PFSK-1 (cell line): ENCODE measurements at regions not wholly inside any gene's neighbourhood (a gene's known extent, or its start where the extent isn't known, plus 50 kb on each side); places are given as distances from the start of the nearest gene placed in this dataset.

Source experiments
- FOXP2 ChIP-seq: optimal IDR thresholded peaks from 2 replicates; pipeline ENCODE3; 2011; ENCODE audit warnings: borderline replicate concordance, control low read depth, inconsistent platforms; ENCODE audit not compliant: insufficient read depth; ENCODE audit errors: extremely low read length, extremely low read depth
- POLR2AphosphoS5 ChIP-seq: IDR thresholded peaks from 2 replicates; pipeline ENCODE4 v1.6.1; 2012; ENCODE audit warnings: low read depth, mild to moderate bottlenecking, control low read depth, low read length, moderate library complexity
- SIN3A ChIP-seq: IDR thresholded peaks from 2 replicates; pipeline ENCODE4 v1.6.1; 2012; ENCODE audit warnings: mild to moderate bottlenecking, low read length, moderate library complexity, borderline replicate concordance; ENCODE audit not compliant: insufficient read depth
- TAF1 ChIP-seq: IDR thresholded peaks from 2 replicates; pipeline ENCODE4 v1.6.1; 2012; ENCODE audit warnings: low read length, control low read depth, borderline replicate concordance; ENCODE audit not compliant: insufficient read depth
- TF ChIP-seq, protein P1 (sequence below), 2 experiments: IDR thresholded peaks; 2 replicates each; pipeline versions ENCODE4 v1.6.1 to v1.8.0; 2011 to 2012; ENCODE audit warnings: low read depth in 2 of 2, low read length in 2 of 2, control low read depth in 1 of 2, inconsistent platforms in 1 of 2, mild to moderate bottlenecking in 1 of 2, moderate library complexity in 1 of 2; ENCODE audit not compliant: insufficient read depth in 1 of 2

GRCh38 chr2:12176623-12177454 lies 430.4 kb downstream of the LPIN1 start:
- TF ChIP-seq, protein P1, sequence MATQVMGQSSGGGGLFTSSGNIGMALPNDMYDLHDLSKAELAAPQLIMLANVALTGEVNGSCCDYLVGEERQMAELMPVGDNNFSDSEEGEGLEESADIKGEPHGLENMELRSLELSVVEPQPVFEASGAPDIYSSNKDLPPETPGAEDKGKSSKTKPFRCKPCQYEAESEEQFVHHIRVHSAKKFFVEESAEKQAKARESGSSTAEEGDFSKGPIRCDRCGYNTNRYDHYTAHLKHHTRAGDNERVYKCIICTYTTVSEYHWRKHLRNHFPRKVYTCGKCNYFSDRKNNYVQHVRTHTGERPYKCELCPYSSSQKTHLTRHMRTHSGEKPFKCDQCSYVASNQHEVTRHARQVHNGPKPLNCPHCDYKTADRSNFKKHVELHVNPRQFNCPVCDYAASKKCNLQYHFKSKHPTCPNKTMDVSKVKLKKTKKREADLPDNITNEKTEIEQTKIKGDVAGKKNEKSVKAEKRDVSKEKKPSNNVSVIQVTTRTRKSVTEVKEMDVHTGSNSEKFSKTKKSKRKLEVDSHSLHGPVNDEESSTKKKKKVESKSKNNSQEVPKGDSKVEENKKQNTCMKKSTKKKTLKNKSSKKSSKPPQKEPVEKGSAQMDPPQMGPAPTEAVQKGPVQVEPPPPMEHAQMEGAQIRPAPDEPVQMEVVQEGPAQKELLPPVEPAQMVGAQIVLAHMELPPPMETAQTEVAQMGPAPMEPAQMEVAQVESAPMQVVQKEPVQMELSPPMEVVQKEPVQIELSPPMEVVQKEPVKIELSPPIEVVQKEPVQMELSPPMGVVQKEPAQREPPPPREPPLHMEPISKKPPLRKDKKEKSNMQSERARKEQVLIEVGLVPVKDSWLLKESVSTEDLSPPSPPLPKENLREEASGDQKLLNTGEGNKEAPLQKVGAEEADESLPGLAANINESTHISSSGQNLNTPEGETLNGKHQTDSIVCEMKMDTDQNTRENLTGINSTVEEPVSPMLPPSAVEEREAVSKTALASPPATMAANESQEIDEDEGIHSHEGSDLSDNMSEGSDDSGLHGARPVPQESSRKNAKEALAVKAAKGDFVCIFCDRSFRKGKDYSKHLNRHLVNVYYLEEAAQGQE (IDR thresholded peaks at IDR 0.05; ENCODE audit: insufficient read depth in 1 of 2, low read depth in 2 of 2, low read length in 2 of 2) = peak in 1 of 2 experiments; percentile 69; a peak in 1 of 4 replicates
- TF ChIP-seq FOXP2 (peak; percentile 95), TAF1 (peak; percentile 42; the same call in 1 of the 2 replicates), POLR2AphosphoS5 (peak; percentile 63), SIN3A (no peak; the same call in 1 of the 2 replicates)

- TF ChIP-seq SIN3A (peak; percentile 98; the same call in 1 of the 2 replicates), POLR2AphosphoS5 (no peak), FOXP2 (peak; percentile 50), TAF1 (no peak)
- TF ChIP-seq, protein P1 (IDR thresholded peaks at IDR 0.05; ENCODE audit: insufficient read depth in 1 of 2, low read depth in 2 of 2, low read length in 2 of 2) = peak in 1 of 2 experiments; percentile 39; a peak in 1 of 4 replicates
Observed at GRCh38 chr2:12177455-12178288, 431.2 kb downstream of the LPIN1 start.

- TF ChIP-seq TAF1 (no peak), FOXP2 (no peak), SIN3A (no peak), POLR2AphosphoS5 (no peak)
- TF ChIP-seq, protein P1 (IDR thresholded peaks at IDR 0.05; ENCODE audit: insufficient read depth in 1 of 2, low read depth in 2 of 2, low read length in 2 of 2) = no peak
Observed at GRCh38 chr2:12178289-12179080, 432.1 kb downstream of the LPIN1 start.

DNA sequence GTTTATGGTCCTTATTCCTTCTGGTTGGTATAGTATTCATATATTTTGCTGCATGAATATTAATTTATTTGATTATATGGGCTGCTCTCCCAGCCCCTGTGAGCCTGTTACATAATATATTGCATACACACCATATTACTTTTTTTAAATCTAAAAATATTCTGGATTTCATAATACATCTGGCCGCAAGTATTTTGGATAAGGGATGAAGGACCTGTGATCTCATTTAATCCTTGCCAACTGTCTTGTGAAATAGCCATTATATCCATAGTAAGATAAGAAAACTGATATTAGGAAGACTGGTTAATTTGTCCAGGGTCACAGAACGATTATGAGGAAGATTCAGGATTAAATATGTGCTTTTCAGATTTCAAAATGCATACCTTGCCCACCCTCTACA lies 433.6 kb downstream of the LPIN1 start:
- TF ChIP-seq POLR2AphosphoS5 (no peak), TAF1 (no peak), FOXP2 (no peak), SIN3A (no peak)
- TF ChIP-seq, protein P1 (IDR thresholded peaks at IDR 0.05; ENCODE audit: insufficient read depth in 1 of 2, low read depth in 2 of 2, low read length in 2 of 2) = no peak
